ENCODE measurements at regions not wholly inside any gene's neighbourhood (a gene's known extent, or its start where the extent isn't known, plus 50 kb on each side); places are given as distances from the start of the nearest gene placed in this dataset.

GRCh38 chr3:177837951-177838655 lies 640.8 kb upstream of the TBL1XR1 start:
- FAIRE-seq (no peak), ATAC-seq (no peak), DNase-seq (no peak)
- Histone ChIP-seq H3K9me3 (no peaks in the 10 kb centered on the region), H3K36me3 (no peaks in the 10 kb centered on the region), H3K4me1 (peaks cover 0 to 6% (median 6%) of the 10 kb centered on the region in 3 donors), H3K27ac (no peak overlapping the region), H3K27me3 (no peaks in the 10 kb centered on the region), H3K4me3 (no peak overlapping the region)
- intact Hi-C loops (cut with DNase I) = no loop called here
- WGBS, 2 donors = 60 to 65% methylated on average over 5 of the region's 5 CpGs
- TF ChIP-seq CTCF (IDR thresholded peaks at IDR 0.05) = no peak

- ATAC-seq (no peak), DNase-seq (no peak), FAIRE-seq (no peak)
- Histone ChIP-seq H3K27me3 (no peaks in the 10 kb centered on the region), H3K9me3 (no peaks in the 10 kb centered on the region), H3K36me3 (no peaks in the 10 kb centered on the region), H3K4me1 (peaks cover 0 to 6% (median 6%) of the 10 kb centered on the region in 3 donors), H3K27ac (no peak overlapping the region), H3K4me3 (no peak overlapping the region)
- 75 to 83% methylated on average over 7 of the region's 7 CpGs for WGBS, 2 donors
- intact Hi-C loops (cut with DNase I) = no loop called here
- TF ChIP-seq CTCF (IDR thresholded peaks at IDR 0.05) = no peak
Measured at GRCh38 chr3:177838766-177839350, 641.6 kb upstream of the TBL1XR1 start.

- Histone ChIP-seq H3K27ac (no peak overlapping the region), H3K27me3 (no peaks in the 10 kb centered on the region), H3K4me1 (no peaks in the 10 kb centered on the region), H3K36me3 (no peaks in the 10 kb centered on the region), H3K4me3 (no peak overlapping the region), H3K9me3 (no peaks in the 10 kb centered on the region)
- DNase-seq (no peak), ATAC-seq (no peak), FAIRE-seq (no peak)
- WGBS, 2 donors = 70 to 71% methylated on average over 1 of the region's 1 CpG
- no peak for TF ChIP-seq CTCF (IDR thresholded peaks at IDR 0.05)
- intact Hi-C loops (cut with DNase I) = no loop called here
Measured at GRCh38 chr3:177842302-177842701, 645.0 kb upstream of the TBL1XR1 start.

GRCh38 chr3:177842743-177843734 lies 645.8 kb upstream of the TBL1XR1 start:
- intact Hi-C loops (cut with DNase I) = no loop called here
- no peak for ATAC-seq
- no peaks in the 10 kb centered on the region for H3K27me3 ChIP-seq
- H3K36me3 ChIP-seq = no peaks in the 10 kb centered on the region
- DNase-seq = no peak
- H3K27ac ChIP-seq = no peak overlapping the region
- no peaks in the 10 kb centered on the region for H3K4me1 ChIP-seq
- FAIRE-seq = no peak
- WGBS, 2 donors = 82 to 91% methylated on average over 8 of the region's 8 CpGs
- no peak for TF ChIP-seq CTCF (IDR thresholded peaks at IDR 0.05)
- H3K4me3 ChIP-seq = no peak overlapping the region
- H3K9me3 ChIP-seq = no peaks in the 10 kb centered on the region

Data from pancreas (tissue), 10 donors.